ENCODE measurements at regions not wholly inside any gene's neighbourhood (a gene's known extent, or its start where the extent isn't known, plus 50 kb on each side); places are given as distances from the start of the nearest gene placed in this dataset.

DNA sequence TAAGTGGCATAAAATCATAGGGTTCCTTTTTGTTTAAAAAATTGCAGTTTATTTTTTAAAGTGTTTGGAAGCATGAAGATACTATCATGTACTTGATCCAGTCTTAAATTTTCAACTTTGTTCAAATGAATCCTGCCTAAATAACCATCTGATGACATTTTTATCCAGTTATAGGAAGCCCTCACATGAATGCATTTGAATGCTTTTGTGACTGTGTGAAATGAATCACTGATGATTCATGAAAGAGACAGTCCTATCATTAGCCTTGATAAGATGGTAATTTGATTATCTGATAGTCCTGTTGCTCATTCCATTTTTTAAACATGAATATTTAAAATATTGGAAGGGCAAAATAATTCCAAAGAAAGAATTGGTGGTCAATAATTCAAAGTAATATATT lies 401.9 kb upstream of the ROBO2 start:
- TF ChIP-seq, protein P1, sequence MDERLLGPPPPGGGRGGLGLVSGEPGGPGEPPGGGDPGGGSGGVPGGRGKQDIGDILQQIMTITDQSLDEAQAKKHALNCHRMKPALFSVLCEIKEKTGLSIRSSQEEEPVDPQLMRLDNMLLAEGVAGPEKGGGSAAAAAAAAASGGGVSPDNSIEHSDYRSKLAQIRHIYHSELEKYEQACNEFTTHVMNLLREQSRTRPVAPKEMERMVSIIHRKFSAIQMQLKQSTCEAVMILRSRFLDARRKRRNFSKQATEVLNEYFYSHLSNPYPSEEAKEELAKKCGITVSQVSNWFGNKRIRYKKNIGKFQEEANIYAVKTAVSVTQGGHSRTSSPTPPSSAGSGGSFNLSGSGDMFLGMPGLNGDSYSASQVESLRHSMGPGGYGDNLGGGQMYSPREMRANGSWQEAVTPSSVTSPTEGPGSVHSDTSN (CRISPR knock-in tag; IDR thresholded peaks at IDR 0.05; ENCODE audit: low read depth), result no peak
- TF ChIP-seq, protein P1 (tag; conservative IDR thresholded peaks at IDR 0.05; ENCODE audit: low read depth), result no peak
- TF ChIP-seq, protein P2, sequence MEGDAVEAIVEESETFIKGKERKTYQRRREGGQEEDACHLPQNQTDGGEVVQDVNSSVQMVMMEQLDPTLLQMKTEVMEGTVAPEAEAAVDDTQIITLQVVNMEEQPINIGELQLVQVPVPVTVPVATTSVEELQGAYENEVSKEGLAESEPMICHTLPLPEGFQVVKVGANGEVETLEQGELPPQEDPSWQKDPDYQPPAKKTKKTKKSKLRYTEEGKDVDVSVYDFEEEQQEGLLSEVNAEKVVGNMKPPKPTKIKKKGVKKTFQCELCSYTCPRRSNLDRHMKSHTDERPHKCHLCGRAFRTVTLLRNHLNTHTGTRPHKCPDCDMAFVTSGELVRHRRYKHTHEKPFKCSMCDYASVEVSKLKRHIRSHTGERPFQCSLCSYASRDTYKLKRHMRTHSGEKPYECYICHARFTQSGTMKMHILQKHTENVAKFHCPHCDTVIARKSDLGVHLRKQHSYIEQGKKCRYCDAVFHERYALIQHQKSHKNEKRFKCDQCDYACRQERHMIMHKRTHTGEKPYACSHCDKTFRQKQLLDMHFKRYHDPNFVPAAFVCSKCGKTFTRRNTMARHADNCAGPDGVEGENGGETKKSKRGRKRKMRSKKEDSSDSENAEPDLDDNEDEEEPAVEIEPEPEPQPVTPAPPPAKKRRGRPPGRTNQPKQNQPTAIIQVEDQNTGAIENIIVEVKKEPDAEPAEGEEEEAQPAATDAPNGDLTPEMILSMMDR (IDR thresholded peaks at IDR 0.05 in 2 of 3, conservative IDR thresholded peaks at IDR 0.05 in 1 of 3; ENCODE audit: insufficient read depth in 2 of 3, low read depth in 1 of 3, low read length in 3 of 3), result no peak
- no peak for TF ChIP-seq NBN (IDR thresholded peaks at IDR 0.05; ENCODE audit: low read depth)
- no peak for TF ChIP-seq HNRNPUL1 (IDR thresholded peaks at IDR 0.05; ENCODE audit: low read length)

Data from K562 (cell line).